ENCODE measurements at regions not wholly inside any gene's neighbourhood (a gene's known extent, or its start where the extent isn't known, plus 50 kb on each side); places are given as distances from the start of the nearest gene placed in this dataset.

DNA sequence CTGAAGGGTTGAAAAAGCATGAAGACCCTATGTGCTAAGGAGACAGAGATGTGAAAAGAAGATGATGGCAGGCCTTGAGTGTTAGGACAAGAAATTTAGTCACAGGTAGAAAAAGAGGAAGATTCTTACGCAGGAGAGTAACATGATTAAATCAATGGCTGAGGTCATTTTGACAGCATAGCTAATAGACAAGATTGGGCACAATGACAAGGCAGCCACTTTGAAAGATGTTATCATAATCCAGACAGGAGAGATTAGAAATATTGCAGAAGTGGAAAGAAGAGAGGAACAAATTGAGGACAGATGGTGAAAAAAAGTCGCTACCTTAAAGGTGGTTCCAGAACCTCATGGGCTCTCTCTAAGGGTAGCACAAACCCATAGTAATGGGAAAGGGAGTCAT lies 228.8 kb upstream of the DDHD1 start (continued):
- TF ChIP-seq, protein P1, sequence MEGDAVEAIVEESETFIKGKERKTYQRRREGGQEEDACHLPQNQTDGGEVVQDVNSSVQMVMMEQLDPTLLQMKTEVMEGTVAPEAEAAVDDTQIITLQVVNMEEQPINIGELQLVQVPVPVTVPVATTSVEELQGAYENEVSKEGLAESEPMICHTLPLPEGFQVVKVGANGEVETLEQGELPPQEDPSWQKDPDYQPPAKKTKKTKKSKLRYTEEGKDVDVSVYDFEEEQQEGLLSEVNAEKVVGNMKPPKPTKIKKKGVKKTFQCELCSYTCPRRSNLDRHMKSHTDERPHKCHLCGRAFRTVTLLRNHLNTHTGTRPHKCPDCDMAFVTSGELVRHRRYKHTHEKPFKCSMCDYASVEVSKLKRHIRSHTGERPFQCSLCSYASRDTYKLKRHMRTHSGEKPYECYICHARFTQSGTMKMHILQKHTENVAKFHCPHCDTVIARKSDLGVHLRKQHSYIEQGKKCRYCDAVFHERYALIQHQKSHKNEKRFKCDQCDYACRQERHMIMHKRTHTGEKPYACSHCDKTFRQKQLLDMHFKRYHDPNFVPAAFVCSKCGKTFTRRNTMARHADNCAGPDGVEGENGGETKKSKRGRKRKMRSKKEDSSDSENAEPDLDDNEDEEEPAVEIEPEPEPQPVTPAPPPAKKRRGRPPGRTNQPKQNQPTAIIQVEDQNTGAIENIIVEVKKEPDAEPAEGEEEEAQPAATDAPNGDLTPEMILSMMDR (conservative IDR thresholded peaks at IDR 0.05; ENCODE audit: low read depth in 2 of 2), result no peak

DNA sequence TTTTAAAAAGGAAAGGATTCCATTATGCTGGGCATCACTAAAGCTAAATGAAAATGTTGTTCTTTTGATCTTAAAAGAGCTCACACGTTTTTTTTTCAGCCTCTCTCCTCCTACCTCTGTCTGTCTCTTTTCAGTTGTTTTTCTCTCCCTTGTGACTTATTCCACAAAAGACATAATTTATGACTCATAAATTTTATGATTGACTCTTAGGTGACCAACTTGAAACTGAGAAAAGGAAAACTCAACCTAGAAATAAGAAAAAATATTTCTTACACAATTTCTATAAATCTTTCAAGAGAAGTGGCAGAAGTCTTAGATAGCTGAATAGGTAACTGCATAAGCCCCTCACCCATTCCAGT lies 227.7 kb upstream of the DDHD1 start:
- H3K36me3 Mint-ChIP-seq (ENCODE audit: low read depth), result no peaks in the 10 kb centered on the region
- no peaks in the 10 kb centered on the region for H3K4me1 Mint-ChIP-seq
- H3F3A ChIP-seq (replicated peaks; ENCODE audit: low read depth), result no peaks in the 10 kb centered on the region
- no peak overlapping the region for H3K27ac Mint-ChIP-seq
- H3K36me3 ChIP-seq (ENCODE audit: insufficient read depth), result no peaks in the 10 kb centered on the region
- H3K4me3 Mint-ChIP-seq, result no peak overlapping the region
- no peaks in the 10 kb centered on the region for H3K9me3 Mint-ChIP-seq
- H3K4me1 ChIP-seq (ENCODE audit: insufficient read depth), result no peaks in the 10 kb centered on the region
- no peaks in the 10 kb centered on the region for H3K79me2 ChIP-seq (replicated peaks; ENCODE audit: insufficient read depth)
- H4K20me1 ChIP-seq (replicated peaks; ENCODE audit: insufficient read depth), result no peaks in the 10 kb centered on the region
- no peaks in the 10 kb centered on the region for H3K27me3 ChIP-seq (ENCODE audit: insufficient read depth)
- ATAC-seq (no peak), DNase-seq (ENCODE audit: low spot score) (no peak)
- TF ChIP-seq, protein P2, sequence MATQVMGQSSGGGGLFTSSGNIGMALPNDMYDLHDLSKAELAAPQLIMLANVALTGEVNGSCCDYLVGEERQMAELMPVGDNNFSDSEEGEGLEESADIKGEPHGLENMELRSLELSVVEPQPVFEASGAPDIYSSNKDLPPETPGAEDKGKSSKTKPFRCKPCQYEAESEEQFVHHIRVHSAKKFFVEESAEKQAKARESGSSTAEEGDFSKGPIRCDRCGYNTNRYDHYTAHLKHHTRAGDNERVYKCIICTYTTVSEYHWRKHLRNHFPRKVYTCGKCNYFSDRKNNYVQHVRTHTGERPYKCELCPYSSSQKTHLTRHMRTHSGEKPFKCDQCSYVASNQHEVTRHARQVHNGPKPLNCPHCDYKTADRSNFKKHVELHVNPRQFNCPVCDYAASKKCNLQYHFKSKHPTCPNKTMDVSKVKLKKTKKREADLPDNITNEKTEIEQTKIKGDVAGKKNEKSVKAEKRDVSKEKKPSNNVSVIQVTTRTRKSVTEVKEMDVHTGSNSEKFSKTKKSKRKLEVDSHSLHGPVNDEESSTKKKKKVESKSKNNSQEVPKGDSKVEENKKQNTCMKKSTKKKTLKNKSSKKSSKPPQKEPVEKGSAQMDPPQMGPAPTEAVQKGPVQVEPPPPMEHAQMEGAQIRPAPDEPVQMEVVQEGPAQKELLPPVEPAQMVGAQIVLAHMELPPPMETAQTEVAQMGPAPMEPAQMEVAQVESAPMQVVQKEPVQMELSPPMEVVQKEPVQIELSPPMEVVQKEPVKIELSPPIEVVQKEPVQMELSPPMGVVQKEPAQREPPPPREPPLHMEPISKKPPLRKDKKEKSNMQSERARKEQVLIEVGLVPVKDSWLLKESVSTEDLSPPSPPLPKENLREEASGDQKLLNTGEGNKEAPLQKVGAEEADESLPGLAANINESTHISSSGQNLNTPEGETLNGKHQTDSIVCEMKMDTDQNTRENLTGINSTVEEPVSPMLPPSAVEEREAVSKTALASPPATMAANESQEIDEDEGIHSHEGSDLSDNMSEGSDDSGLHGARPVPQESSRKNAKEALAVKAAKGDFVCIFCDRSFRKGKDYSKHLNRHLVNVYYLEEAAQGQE (IDR thresholded peaks at IDR 0.05; ENCODE audit: unreplicated experiment), result no peak
- TF ChIP-seq, protein P3, sequence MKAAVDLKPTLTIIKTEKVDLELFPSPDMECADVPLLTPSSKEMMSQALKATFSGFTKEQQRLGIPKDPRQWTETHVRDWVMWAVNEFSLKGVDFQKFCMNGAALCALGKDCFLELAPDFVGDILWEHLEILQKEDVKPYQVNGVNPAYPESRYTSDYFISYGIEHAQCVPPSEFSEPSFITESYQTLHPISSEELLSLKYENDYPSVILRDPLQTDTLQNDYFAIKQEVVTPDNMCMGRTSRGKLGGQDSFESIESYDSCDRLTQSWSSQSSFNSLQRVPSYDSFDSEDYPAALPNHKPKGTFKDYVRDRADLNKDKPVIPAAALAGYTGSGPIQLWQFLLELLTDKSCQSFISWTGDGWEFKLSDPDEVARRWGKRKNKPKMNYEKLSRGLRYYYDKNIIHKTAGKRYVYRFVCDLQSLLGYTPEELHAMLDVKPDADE (IDR thresholded peaks at IDR 0.05), result no peak
- TF ChIP-seq ZNF331 (CRISPR knock-in tag; IDR thresholded peaks at IDR 0.05; ENCODE audit: low read depth) (no peak), STAT1 (IDR thresholded peaks at IDR 0.05; ENCODE audit: unreplicated experiment) (no peak), CREB1 (CRISPR knock-in tag; IDR thresholded peaks at IDR 0.05; ENCODE audit: low read depth) (no peak)
- TF ChIP-seq, protein P4, sequence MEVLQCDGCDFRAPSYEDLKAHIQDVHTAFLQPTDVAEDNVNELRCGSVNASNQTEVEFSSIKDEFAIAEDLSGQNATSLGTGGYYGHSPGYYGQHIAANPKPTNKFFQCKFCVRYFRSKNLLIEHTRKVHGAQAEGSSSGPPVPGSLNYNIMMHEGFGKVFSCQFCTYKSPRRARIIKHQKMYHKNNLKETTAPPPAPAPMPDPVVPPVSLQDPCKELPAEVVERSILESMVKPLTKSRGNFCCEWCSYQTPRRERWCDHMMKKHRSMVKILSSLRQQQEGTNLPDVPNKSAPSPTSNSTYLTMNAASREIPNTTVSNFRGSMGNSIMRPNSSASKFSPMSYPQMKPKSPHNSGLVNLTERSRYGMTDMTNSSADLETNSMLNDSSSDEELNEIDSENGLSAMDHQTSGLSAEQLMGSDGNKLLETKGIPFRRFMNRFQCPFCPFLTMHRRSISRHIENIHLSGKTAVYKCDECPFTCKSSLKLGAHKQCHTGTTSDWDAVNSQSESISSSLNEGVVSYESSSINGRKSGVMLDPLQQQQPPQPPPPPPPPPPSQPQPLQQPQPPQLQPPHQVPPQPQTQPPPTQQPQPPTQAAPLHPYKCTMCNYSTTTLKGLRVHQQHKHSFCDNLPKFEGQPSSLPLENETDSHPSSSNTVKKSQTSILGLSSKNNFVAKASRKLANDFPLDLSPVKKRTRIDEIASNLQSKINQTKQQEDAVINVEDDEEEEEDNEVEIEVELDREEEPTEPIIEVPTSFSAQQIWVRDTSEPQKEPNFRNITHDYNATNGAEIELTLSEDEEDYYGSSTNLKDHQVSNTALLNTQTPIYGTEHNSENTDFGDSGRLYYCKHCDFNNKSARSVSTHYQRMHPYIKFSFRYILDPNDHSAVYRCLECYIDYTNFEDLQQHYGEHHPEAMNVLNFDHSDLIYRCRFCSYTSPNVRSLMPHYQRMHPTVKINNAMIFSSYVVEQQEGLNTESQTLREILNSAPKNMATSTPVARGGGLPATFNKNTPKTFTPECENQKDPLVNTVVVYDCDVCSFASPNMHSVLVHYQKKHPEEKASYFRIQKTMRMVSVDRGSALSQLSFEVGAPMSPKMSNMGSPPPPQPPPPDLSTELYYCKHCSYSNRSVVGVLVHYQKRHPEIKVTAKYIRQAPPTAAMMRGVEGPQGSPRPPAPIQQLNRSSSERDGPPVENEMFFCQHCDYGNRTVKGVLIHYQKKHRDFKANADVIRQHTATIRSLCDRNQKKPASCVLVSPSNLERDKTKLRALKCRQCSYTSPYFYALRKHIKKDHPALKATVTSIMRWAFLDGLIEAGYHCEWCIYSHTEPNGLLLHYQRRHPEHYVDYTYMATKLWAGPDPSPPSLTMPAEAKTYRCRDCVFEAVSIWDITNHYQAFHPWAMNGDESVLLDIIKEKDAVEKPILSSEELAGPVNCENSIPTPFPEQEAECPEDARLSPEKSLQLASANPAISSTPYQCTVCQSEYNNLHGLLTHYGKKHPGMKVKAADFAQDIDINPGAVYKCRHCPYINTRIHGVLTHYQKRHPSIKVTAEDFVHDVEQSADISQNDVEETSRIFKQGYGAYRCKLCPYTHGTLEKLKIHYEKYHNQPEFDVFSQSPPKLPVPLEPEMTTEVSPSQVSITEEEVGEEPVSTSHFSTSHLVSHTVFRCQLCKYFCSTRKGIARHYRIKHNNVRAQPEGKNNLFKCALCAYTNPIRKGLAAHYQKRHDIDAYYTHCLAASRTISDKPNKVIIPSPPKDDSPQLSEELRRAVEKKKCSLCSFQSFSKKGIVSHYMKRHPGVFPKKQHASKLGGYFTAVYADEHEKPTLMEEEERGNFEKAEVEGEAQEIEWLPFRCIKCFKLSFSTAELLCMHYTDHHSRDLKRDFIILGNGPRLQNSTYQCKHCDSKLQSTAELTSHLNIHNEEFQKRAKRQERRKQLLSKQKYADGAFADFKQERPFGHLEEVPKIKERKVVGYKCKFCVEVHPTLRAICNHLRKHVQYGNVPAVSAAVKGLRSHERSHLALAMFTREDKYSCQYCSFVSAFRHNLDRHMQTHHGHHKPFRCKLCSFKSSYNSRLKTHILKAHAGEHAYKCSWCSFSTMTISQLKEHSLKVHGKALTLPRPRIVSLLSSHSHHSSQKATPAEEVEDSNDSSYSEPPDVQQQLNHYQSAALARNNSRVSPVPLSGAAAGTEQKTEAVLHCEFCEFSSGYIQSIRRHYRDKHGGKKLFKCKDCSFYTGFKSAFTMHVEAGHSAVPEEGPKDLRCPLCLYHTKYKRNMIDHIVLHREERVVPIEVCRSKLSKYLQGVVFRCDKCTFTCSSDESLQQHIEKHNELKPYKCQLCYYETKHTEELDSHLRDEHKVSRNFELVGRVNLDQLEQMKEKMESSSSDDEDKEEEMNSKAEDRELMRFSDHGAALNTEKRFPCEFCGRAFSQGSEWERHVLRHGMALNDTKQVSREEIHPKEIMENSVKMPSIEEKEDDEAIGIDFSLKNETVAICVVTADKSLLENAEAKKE (CRISPR knock-in tag; IDR thresholded peaks at IDR 0.05), result no peak
- H3K9me2 ChIP-seq (ENCODE audit: insufficient read depth), result 0 out of 2 replicates have a peak, but pooled peaks cover 2% of the 10 kb centered on the region
- no peak overlapping the region for H2AFZ ChIP-seq
- H3K4me3 ChIP-seq, result no peak overlapping the region
- H3K27ac ChIP-seq (ENCODE audit: low read depth), result no peak overlapping the region
- peaks cover 2% of the 10 kb centered on the region for H3K27me3 Mint-ChIP-seq (ENCODE audit: insufficient read depth, low read depth, poor library complexity)
- no peak overlapping the region for H3K4me2 ChIP-seq

Measured in GM23338 (cell line).